Activated CD4-positive, alpha-beta T cell treated with anti-CD3 and anti-CD28 coated beads, Interleukin-2, Interleukin-6, amounts not matched to agents 100 ng/mL and 50 ng/mL, durations not matched to agents 16 hours and 8 hours (primary cell): ENCODE measurements at regions not wholly inside any gene's neighbourhood (a gene's known extent, or its start where the extent isn't known, plus 50 kb on each side); places are given as distances from the start of the nearest gene placed in this dataset.
"Not testable (repeated sequence)": the region's sequence is repeated elsewhere in the genome, so short reads cannot be mapped to it uniquely, and the experiment has no call there.

Experiments used
- DNase-seq: peaks from one replicate; pipeline ENCODE4 v3.0.0-alpha.2; 2020

DNA sequence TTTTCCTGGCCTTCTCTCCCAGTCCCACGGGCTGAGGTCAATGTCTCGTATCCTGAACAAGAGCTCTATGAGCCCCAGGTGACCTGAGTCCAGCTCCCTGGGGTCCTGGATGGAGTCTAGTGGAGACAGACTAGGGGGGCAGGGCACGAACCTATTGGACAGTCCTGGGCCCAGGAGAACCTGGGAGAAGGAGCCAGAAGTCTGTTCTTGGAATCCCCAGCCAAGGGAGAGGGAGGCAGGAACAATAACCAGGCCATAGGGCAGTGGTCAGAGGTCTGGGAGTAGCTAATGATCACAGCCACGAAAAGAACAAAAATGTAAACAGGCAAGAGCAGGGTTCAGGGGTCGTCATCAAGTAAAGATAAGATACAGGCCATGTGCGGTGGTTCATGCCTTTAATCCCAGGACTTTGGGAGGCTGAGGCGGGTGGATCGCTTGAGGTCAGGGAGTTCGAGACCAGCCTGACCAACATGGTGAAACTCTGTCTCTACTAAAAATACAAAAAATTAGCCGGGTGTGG lies 60.8 kb downstream of the COPRS start:
- no peak for DNase-seq

DNA sequence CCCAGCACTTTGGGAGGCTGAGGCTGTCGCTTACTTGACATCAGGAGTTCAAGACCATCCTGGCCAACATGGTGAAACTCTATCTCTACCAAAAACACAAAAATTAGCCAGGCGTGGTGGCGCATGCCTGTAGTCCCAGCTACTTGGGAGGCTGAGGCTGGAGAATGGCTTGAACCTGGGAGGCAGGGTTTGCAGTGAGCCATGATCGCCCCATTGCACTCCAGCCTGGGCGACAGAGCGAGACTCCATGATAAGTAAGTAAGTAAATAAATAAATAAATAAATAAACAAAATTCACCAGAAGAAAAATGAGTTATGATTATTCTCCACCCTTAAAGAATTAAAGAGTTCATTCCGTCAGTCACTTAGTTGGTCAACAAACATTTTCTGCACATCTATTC lies 63.1 kb downstream of the COPRS start:
- DNase-seq: not testable (repeated sequence)

DNA sequence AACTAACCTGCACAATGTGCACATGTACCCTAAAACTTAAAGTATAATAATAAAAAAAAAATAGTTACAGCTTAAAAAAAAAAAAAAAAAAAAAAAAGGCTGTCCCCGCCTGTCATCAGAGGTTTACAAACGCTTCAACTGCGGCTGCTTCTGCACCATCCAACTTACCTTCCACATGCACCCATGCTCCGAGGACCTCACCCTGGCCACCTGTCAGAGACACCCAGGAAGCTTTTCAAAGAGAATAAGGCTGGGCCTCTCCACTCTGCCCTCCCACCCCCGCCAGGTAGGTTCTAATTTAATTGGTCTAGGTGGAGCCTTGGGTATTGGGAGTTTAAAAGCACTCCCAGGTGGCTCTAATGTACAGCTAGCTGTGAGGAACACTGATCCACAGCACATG lies 64.9 kb downstream of the COPRS start:
- no peak for DNase-seq

DNA sequence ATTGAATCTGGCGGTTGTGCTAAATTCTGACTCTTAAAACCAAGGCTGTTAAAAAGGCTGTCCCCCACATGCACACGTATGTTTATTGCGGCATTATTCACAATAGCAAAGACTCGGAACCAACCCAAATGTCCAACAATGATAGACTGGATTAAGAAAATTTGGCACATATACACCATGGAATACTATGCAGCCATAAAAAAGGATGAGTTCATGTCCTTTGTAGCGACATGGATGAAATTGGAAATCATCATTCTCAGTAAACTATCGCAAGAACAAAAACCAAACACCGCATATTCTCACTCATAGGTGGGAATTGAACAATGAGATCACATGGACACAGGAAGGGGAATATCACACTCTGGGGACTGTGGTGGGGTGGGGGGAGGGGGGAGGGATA lies 65.4 kb downstream of the COPRS start:
- not testable (repeated sequence) for DNase-seq

DNA sequence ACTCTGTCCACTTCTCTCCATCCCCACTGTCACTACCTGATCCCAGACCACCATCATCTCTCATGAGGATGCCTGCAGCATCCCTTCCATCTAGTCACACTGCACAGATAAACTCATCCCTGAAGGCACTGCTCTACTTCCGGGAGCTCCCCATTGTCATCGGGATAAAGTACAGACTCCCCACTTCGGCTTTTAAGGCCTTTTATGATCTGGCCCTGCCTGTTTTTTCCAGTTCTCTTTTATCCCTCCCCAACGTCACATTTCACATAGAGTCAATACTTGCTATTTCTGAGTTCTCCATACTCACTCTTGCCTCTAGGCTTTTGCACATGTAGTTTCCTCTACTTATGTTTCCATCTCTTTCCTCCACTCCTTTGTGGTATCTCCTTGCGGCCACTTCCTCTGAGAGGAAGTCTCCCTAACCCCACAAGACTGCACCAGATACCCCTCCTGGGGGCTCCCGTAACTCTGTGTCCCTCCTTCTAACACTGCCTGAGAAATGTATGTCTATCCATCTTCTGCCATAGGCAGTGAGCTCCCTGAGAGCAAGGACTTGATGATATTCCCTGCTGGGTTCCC lies 66.9 kb downstream of the COPRS start:
- DNase-seq: no peak

DNA sequence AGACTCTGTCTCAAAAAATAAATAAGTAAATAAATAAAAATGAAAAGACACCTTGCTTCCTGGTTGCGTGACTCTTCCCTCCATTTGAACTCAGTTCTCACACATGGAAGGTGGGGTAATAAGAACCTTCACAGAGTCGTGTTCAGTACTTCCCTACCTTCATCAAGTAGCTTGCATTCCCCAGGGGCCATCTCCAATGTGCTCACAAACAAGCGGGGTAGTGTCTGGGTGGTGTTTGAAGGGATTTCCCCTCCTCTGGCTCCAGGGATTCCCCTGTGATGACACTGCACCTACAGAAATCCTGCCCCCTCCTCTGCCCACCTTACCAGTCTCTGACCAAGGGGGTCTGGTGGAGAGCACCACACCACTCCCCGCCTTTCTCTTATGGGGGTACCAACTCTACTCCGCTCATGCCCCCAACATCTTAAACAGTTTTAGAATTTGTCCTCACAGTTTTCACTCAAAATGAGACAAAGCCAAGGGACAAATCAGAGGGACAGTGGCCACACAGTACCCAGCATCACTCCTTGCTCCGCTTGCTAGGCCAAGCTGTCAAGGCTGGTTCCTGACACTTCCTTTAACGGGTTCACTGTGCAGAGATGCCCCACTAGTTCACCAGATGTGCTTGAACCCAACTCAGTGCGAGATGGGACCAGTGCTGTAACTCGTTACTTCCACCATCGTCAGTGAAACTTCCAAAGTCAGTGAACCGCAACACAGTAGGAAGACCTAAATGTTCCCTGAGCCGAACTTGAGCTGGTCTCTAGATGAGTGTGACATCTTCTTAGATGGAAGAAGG lies 69.1 kb downstream of the COPRS start:
- no peak for DNase-seq

DNA sequence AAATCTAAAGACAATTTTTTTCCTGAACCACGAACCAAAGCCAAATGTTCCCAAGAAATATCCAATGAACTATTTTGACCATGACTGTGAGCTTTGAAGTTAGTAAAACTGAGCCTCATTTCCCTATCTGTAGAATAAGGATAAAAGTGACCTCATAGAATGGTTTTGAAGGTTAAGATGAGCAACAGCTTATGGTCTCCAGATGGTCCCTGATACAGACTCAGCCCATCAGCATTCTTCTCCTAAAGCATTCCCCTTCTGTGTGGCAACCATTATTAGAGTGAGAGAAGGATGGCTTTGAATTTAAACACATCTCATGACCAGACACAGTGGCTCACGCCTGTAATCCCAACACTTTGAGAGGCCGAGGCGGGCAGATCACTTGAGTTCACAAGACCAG lies 70.1 kb downstream of the COPRS start:
- DNase-seq: no peak

DNA sequence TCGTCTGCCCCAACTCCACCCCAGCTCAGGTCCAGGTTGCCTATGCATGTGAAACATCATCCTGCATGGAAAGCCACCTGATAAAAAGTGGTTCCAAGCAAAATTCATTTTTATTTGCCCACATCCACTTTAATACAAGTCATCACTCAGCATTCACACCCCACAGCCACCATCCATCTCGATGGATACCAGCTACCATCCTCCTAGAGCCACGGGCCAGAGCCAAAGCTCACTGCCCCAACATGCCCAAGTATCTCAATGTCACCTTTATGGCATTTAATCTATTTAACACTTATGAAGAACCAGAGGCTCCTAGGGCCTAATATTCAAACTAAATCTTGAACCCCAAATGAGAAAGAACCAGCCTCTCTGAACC lies 70.5 kb downstream of the COPRS start:
- no peak for DNase-seq

DNA sequence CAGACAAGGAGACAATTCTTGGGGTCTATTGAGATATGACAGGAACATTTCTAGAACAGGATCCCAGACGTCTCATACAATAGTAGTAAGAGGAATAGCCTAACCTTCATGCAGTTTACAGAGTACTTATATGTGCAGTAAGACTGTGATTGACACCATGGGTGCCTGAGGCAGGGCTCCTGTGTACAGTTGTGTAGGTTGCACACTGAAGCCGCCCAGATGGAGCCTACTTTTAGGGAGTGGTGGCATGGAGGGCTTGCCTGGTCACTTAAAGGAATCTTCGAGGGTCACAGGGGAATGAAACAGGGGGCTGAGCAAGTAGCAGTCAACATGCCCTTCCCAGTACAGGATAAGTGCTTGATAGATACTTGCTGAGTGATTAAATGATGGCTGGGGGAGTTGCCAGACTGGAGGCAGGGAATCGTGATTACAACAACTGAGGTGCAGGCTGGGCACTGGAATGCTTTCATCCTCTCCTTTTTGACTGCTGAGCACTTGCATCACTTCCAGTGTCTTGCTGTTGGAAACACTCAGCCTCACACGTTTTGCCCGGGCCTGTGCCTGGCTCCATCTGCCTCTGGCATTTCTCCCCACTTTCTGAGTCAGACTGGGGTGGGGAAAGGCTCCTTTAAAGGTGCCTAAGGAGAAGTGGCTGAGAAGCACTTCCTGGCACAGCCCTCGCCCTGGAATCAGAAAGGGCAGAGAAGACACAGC lies 71.0 kb downstream of the COPRS start:
- DNase-seq: no peak

DNA sequence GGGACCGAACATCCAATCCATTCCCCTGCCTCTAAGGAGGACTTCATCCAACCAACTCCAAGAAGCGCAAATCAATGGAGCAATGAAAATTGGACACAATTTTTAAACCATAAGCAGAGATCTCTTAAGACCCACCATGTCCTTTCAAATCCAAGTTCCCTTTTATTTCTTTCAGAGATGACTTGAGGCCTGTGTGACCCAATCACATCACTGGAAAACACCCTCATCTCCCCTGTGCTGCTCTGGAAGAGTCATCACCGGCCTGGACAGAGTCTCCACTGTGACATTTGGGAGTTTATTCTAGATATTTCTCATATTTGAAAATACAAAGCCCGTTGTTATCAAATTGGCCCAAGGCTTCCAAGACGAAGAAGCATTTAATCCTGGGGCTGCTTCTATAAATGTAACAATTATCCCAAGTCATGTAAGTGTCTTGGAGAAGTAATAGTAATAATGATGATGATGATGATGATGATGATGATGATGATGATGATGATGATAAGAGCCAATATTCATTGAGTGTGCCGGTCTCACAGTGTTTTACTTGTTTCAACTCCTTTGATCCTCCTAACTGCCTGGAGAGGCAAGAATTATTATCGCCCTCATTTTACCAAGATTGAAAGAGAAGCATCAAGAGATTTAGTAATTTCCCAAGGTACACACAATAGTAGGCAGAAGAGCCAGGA lies 72.1 kb downstream of the COPRS start:
- no peak for DNase-seq

DNA sequence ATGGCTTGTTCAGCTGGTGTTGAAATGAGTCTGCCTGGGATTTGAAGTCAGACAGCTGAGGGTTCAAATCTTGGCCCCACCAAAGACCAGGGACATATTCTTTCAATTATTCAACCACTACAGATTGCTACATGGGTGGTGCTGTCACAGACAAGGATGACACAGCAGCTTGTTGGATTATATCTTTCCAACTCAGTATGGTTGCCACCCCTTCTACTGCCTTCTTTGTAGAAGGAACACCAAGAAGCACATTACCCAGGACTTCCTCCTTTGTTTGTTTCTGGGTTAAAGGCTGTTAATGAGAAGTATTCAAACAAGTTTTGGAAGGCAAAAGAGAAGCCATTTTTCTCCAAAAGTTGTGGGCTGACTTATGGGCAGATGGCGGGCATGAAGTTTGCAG lies 78.6 kb downstream of the COPRS start:
- DNase-seq: no peak

DNA sequence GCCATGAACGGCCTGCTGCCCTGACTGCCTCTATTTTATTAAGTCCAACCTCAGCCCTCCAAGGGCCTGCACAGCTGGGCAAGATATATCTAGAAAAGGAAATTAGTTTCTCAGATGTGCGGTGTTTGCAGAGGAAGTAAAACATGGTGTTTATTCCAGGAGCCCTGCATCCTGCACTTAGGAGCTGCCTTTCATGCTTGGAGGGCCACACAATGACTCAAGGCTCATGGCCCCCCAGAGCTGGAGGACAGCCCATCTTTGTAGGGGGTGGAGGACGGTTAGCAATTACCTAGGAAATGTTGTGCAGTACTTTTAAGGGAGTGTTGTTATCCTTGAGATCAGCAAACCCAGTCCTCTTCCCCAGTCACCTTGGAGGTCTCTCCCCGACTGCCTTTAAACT lies 80.5 kb downstream of the COPRS start:
- DNase-seq: no peak

DNA sequence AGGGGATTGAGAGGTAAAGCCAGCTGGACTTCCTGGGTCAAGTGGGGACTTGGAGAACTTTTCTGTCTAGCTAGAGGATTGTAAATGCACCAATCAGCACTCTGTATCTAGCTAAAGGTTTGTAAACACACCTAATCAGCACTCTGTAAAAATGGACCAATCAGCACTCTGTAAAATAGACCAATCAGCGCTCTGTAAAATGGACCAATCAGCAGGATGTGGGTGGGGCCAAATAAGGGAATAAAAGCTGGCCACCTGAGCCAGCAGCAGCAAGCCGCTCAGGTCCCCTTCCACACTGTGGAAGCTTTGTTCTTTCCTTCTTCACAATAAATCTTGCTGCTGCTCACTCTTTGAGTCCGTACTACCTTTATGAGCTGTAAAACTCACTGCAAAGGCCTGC lies 87.7 kb downstream of the COPRS start:
- not testable (repeated sequence) for DNase-seq

DNA sequence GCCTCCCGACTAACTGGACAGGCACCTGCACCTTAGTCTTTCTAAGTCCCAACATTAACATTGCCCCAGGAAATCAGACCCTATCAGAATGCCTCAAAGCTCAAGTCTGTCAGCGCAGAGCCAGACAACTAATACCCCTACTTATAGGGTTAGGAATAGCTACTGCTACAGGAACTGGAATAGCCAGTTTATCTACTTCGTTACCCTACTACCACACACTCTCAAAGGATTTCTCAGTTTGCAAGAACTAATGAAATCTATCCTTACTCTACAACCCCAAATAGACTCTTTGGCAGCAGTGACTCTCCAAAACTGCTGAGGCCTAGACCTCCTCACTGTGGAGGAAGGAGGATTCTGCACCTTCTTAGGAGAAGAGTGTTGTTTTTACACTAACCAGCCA lies 88.5 kb downstream of the COPRS start:
- DNase-seq: not testable (repeated sequence)

DNA sequence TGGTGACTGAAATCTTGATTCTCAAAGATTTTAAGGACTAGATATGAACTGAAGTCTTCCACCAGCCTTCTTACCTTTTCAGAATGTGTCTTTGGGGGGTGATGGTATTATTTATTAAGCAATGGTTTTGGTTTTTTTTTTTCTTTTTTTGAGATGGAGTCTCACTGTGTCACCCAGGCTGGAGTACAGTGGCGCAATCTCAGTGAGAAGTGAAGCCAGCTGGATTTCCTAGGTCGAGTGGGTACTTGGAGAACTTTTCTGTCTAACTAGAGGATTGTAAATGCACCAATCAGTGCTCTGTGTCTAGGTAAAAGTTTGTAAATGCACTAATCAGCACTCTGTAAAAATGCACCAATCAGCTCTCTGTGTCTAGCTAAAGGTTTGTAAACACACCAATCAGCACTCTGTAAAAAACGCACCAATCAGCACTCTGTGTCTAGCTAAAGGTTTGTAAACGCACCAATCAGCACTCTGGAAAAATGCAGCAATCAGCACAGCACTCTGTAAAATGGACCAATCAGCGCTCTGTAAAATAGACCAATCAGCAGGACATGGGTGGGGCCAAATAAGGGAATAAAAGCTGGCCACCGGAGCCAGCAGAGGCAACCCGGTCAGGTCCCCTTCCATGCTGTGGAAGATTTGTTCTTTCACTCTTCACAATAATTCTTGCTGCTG lies 97.1 kb downstream of the COPRS start:
- DNase-seq: not testable (repeated sequence)

DNA sequence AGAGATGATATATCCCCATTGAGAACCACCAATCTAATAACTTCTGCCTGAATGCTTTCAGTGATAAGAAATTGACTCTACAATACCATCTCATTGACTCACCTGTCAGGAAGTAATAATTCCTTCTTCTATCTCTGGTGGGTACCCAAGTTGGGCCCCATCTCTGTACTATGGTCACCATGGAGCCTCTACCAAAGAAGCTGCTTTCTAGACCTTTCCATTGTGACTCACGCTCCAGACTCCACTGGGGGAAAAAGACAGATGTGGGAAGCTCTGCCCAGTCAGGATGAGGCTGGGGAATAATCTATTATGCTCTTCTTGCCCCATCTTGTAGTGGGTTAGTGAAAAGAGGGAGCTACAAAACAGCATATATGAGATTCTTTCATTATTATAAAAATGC lies 100.4 kb downstream of the COPRS start:
- no peak for DNase-seq

DNA sequence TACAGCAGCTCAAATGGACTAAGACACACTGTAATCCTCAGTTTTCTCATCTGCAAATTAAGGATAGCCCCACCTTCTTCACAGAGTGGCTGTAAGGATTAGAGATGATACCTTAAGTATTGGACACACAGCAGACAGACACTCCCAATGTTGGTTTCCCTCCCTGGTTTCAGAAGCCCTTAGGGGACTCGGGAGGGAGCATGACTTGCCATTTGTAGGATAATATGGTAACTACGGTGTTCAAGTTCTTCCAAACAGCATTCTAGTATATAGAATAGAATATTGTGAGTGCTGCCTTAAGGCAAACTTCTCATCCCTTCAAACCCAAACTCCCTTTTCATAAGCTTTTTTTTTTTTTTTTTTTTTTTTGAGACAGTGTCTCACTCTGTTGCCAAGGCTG lies 101.9 kb downstream of the COPRS start:
- no peak for DNase-seq

DNA sequence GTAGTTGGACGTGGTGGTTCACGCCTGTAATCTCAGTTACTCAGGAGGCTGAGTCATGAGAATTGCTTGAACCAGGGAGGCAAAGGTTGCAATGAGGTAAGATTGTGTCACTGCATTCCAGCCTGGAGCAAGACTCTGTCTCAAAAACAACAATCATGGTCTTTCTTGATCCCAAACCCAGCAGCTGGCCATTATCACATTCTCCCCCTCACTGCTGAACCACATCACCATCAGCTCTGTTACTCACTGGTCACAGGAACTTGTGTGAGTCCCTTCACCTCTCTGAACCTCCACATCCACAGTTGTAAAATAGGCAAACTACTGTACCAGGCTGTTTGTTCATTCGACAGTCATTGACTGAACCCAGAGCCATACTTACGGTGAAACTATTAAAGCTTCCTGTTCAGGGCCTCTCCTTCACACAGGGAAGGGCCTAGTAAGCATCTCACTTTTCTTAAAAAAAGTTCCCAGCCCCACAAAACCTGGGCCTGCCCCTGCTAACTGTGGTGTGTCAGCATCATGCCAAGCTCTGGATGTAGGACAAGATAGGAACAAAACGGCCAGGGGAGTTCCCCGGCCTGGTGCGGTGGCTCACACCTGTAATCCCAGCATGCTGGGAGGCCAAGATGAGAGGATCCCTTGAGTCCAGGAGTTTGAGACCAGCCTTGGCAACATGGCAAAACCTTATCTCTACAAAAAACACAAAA lies 104.7 kb downstream of the COPRS start:
- DNase-seq: no peak

DNA sequence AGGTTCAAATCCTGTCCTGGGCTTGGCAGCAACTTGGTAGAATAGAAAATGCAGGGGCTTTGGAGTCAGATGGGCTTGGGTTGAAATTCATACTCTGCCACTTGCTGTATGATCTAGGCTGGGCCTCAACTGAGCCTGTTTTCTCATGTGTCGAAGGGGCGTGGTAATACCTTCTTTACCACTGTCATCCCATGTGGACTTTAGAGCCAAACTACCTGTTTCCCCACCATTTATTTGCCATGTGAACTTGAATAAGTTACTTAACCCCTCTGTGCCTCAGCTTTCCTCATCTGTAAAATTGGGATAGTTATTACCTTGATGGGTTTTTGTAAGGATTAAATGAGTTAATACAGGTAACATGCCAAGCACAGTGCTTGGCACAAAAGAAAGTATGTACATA lies 106.0 kb downstream of the COPRS start:
- no peak for DNase-seq

DNA sequence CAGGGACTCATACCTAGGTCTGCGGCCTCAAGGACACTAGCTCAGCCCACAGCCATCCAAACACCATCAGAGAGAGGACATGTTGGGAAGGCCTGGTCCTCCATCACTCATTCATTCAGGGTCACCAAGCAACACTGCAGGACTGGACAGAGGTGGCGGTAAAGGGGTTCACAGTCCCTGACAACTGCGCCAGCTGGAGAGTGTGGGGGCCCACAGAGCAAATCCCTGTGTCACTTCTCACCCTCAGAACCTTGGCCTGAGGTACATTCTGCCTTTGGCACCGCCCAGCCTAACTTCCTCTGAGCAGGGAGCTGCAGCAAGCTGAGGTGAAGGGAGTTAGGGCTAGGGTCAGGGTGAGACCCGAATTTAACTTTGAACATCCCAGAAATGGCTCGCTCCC lies 106.5 kb downstream of the COPRS start:
- DNase-seq: no peak

DNA sequence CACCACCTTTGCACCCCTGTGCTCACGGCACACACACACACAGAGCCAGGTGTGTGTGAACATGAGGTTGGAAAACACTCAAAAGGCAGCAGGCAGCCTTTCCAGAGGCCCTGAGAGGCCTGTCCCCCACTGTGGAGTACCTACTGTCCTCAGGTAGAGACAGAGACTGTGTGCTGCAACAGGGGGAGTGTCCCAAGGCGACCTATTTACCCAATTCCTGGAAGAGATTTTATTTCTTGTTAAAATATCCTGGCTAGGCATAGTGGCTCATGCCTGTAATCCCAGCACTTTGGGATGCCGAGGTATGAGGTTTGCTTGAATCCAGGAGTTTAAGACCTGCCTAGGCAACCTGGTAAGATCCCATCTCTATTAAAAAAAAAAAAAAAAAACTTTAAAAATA lies 108.5 kb downstream of the COPRS start:
- DNase-seq: no peak

DNA sequence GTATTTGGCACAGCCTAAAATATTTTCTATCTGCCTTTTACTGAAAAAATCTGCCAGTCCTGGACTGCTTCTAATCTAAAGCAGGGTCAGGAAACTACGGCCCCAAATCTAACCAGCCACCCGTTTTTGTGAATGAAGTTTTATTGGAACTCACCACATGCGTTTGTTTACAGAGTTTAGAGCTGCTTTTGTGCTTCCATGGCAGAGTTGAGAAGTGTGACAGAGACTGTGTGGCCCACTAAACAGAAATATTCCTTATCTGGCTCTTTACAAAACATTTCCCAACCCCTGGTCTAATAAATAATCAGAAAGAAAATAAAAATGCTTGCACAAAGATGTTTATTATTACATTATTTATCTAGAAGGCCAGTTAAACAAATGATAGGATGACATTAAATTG lies 110.2 kb downstream of the COPRS start:
- no peak for DNase-seq
